T47D (cell line): ENCODE measurements at regions not wholly inside any gene's neighbourhood (a gene's known extent, or its start where the extent isn't known, plus 50 kb on each side); places are given as distances from the start of the nearest gene placed in this dataset.

Source experiments
- DNase-seq, 2 experiments: peaks; one replicate each; pipeline versions ENCODE4 v3.0.0 to v3.0.0-alpha.2; 2011 to 2012; ENCODE audit warnings: low read depth in 1 of 2, low spot score in 1 of 2
- JUND ChIP-seq: IDR thresholded peaks from 2 replicates; pipeline ENCODE4 v1.6.1; 2012; ENCODE audit warnings: low read depth
- in situ Hi-C: cut with HindIII; loops from 2 replicates; pipeline ENCODE4 v1.10.0; 2016; ENCODE audit warnings: low sequenced_read_pairs, low pct_unique_long_range_greater_than_20kb

- DNase-seq, result no peak
- TF ChIP-seq JUND, result no peak
- in situ Hi-C loops, result no loop called here
Measured at GRCh38 chr11:91823252-91823830, 401.3 kb upstream of the FAT3 start.

DNA sequence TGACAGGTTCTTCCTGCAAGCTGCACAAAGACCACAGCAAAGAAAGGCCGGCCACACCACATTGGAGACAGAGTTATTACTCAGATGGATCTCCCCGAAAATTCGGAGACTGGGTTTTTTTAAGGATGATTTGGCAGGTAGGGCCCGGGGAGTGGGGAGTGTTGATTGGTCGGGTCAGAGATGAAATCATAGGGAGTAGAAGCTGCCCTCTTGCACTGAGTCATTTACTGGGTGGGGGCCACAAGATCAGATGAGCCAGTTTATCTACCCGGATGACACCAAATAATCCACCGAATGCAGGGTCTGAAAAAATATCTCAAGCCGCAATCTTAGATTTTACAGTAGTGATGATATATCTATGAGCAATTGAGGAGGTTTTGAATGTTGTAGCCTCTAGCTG, 401.8 kb upstream of the FAT3 start:
- DNase-seq, result no peak
- TF ChIP-seq JUND, result no peak
- in situ Hi-C loops, result no loop called here

DNA sequence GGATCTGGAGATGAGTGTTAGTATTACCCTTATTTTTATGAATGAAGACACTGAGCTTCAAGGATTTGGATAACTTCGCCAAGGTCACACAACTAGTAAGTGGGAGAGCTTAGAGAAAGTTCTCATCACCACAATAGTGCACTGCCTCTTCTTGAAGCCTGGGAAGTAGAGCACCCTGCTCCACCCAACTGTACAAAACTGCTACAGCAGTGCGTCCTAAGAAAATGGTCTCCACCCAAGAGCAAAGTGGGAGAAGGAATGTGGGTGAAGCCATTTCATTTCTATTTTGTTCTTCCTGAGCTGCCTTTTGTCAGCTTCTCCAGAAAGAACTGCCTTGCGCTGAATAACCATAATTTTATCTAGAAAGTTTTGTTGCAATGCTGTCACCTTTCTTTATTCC, 403.9 kb upstream of the FAT3 start:
- no peak for TF ChIP-seq JUND
- in situ Hi-C loops, result no loop called here
- DNase-seq, result no peak

DNA sequence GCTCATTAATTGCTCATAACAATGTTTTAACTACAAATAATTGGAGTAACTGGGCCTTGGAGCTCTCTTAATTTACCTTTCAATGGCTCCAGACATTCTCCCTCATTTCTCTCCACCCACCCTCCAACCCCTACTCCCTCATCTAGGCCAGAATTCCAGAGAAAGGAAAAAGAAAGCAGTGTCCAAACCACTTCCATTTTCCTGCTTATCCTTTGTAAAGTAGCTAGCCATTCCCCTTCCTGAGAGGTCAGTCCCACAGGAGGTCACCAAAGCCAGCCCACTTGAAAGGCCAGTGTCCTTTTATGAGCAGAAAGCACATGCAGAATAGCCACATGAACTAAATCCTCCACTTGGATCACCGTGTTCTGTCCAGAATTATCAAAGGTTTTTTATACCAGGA, 404.8 kb upstream of the FAT3 start:
- TF ChIP-seq JUND, result no peak
- no peak for DNase-seq
- in situ Hi-C loops, result no loop called here

GRCh38 chr11:91819195-91819594, 405.4 kb upstream of the FAT3 start:
- in situ Hi-C loops, result no loop called here
- no peak for TF ChIP-seq JUND
- no peak for DNase-seq

DNA sequence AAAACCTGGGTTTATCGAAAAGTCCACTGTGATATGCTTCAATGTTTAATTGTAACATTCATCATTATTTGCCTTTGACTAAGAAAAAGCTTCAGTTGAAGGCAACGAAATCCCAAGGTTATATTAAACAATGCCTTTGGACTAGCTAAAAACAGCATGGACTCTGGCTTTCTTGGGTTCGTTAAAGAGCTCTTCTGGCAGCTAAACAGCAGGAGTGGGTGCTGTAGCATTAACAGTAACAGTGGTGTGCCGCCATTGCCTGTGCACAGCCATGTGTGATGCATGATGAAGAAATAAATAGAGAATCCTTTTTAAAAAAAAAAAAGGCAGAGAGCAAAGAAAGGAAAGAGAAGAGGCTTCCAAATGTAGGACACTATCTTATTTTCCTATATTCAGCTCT, 406.6 kb upstream of the FAT3 start:
- no peak for DNase-seq
- in situ Hi-C loops, result no loop called here

DNA sequence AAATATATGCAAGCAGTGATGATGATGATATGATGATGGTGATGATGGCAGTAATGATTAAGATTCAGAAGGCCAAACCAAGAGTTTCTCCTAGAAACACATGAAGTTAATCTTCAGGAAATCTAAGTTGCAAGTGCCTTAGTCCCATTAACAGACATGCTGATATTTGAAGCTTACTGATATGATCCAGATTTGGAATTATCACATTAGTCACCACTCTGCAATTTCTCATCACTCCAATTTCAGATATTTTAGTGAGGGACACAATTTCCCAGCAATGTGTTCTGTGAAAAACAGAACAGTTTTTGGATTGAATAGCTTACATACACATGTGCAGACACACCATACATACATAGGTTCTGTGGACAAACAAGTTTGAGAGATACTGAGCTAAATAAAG, 411.4 kb upstream of the FAT3 start:
- no peak for TF ChIP-seq JUND
- no peak for DNase-seq
- in situ Hi-C loops, result no loop called here

More for the DNA sequence above, 406.6 kb upstream of the FAT3 start:
- no peak for TF ChIP-seq JUND

GRCh38 chr11:91810871-91811270, 413.7 kb upstream of the FAT3 start:
- in situ Hi-C loops, result no loop called here
- TF ChIP-seq JUND, result no peak

DNA sequence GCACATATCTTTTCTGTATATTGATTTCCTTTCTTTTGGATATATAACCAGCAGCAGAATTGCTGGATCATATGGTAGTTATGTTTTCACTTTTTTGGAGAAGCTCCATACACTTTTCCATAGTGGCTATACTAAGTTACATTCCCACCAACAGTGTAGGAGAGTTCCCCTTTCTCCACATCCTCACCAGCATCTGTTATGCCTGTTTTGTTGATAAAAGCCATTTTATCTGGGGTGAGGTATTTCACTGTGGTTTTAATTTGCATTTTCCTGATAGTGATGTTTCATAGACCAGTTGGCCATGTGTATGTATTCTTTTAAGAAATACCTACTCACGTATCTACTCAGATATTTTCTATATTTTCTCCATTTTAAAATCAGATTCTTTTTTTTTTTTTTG, 419.3 kb upstream of the FAT3 start:
- DNase-seq, result no peak
- in situ Hi-C loops, result no loop called here
- no peak for TF ChIP-seq JUND

More at GRCh38 chr11:91810871-91811270, 413.7 kb upstream of the FAT3 start:
- no peak for DNase-seq

DNA sequence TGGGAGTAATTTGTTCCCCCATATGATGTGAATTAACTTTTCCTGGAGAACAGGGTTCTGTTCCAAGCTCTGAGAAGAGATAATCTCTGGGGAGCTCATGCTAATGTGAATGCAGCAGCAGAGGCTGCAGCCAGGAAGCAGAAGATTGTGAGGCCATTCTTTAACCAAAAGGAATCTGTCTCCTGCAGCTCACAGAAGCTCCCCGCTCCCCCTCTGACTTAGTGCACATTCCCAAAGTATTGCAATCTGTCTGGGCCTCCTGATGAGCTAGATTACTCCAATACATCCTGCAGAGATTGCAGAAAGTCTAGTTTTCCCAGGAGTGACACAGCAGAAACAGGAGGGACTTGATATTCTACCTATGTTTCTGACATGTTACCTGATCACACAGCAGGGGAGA, 420.6 kb upstream of the FAT3 start:
- TF ChIP-seq JUND, result no peak
- in situ Hi-C loops, result no loop called here
- no peak for DNase-seq

GRCh38 chr11:91802475-91802874, 422.1 kb upstream of the FAT3 start:
- no peak for DNase-seq
- no peak for TF ChIP-seq JUND

DNA sequence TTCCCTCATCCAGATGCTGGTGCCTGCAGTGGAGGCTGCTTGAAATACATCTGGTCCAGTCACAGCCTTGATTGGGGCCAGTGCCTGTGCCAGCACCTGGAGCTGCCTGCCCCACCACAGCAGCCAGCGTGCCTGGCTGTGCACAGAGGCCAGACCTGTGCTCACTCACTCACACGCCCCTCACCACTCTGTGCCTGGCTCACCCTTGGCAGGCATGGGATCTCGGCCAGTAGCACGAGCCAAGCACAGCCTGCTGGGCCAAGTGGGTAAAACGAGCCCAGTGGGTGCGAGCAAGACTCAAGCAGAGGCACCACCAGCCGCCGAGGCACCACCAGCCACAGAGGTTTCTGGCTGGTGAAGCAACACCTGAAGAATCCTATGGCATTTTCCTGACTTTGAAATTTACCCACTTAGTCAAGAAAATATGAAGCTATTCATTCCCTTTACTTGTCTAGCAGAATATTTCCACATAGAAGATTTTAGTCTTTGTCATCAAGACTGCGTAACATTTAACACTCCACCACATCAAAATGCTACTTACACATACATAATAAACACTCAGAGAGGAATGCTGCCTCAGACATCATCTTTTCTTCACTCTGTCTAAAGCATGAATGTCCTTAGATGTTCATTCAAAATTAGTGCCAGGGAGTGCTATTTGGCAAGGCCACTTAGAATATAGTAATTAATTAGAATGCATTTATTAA, 424.3 kb upstream of the FAT3 start:
- no peak for TF ChIP-seq JUND
- DNase-seq, result no peak
- in situ Hi-C loops, result no loop called here

More at GRCh38 chr11:91802475-91802874, 422.1 kb upstream of the FAT3 start:
- in situ Hi-C loops, result no loop called here

- no peak for TF ChIP-seq JUND
- in situ Hi-C loops, result no loop called here
Measured at GRCh38 chr11:91798240-91798639, 426.4 kb upstream of the FAT3 start.

DNA sequence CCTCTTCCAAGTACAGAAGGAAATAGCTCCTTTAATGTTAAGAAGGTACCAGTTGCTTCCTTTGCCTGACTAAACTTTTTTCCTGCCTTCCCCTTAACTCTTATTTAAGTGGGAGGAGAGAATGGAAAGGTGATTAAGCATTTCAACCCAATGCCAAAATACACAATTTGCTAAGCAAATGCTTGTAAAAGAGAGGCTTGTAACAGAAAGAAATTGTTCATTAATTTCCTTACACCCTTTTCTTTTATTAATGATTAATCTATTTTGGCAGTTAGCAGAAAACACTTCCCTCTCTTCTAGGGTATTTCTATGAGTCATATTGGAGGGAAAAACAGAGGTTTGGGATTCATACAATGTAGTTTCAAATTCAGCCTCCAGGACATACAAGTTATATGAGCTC, 427.6 kb upstream of the FAT3 start:
- no peak for TF ChIP-seq JUND
- in situ Hi-C loops, result no loop called here
- DNase-seq, result no peak

More at GRCh38 chr11:91798240-91798639, 426.4 kb upstream of the FAT3 start:
- DNase-seq, result no peak
